ENCODE measurements at regions not wholly inside any gene's neighbourhood (a gene's known extent, or its start where the extent isn't known, plus 50 kb on each side); places are given as distances from the start of the nearest gene placed in this dataset.

- Mint-ChIP-seq H3K9me3 (peaks cover 0 to 3% (median 0%) of the 10 kb centered on the region in 5 donors), H3K27ac (no peak overlapping the region), H3K36me3 (peaks cover 0 to 1% (median 0%) of the 10 kb centered on the region in 3 donors), H3K27me3 (no peaks in the 10 kb centered on the region), H3K4me3 (no peak overlapping the region), H3K4me1 (no peaks in the 10 kb centered on the region)
- Histone ChIP-seq H3K4me1 (ENCODE audit: insufficient read depth, low read length) (no peaks in the 10 kb centered on the region), H3K27me3 (ENCODE audit: insufficient read depth, low read length, poor library complexity, severe bottlenecking) (no peaks in the 10 kb centered on the region), H3K9me3 (ENCODE audit: low read length) (no peaks in the 10 kb centered on the region), H3K4me3 (ENCODE audit: low read length) (no peak overlapping the region), H3K27ac (ENCODE audit: low read depth, low read length) (no peak overlapping the region), H3K36me3 (ENCODE audit: insufficient read depth, low read length) (no peaks in the 10 kb centered on the region)
- no peak for DNase-seq
- ChIA-PET POLR2A (no interaction called here), CTCF (no interaction called here)
These were observed 262.8 kb downstream of the RWDD3 start for GRCh38 chr1:95496773-95497172.

GRCh38 chr1:95497566-95497965 lies 263.6 kb downstream of the RWDD3 start:
- H3K27me3 ChIP-seq (ENCODE audit: insufficient read depth, low read length, poor library complexity, severe bottlenecking): no peaks in the 10 kb centered on the region
- Mint-ChIP-seq H3K4me3 (no peak overlapping the region), H3K9me3 (peaks cover 0 to 3% (median 0%) of the 10 kb centered on the region in 5 donors), H3K27ac (no peak overlapping the region), H3K27me3 (no peaks in the 10 kb centered on the region), H3K4me1 (no peaks in the 10 kb centered on the region), H3K36me3 (peaks cover 0 to 1% (median 0%) of the 10 kb centered on the region in 3 donors)
- H3K4me1 ChIP-seq (ENCODE audit: insufficient read depth, low read length): no peaks in the 10 kb centered on the region
- POLR2A ChIA-PET: no interaction called here
- H3K4me3 ChIP-seq (ENCODE audit: low read length): no peak overlapping the region
- CTCF ChIA-PET: no interaction called here
- no peak overlapping the region for H3K27ac ChIP-seq (ENCODE audit: low read depth, low read length)
- H3K36me3 ChIP-seq (ENCODE audit: insufficient read depth, low read length): no peaks in the 10 kb centered on the region
- no peaks in the 10 kb centered on the region for H3K9me3 ChIP-seq (ENCODE audit: low read length)
- no peak for DNase-seq

GRCh38 chr1:95503278-95504030 lies 269.4 kb downstream of the RWDD3 start:
- Histone ChIP-seq H3K4me1 (ENCODE audit: insufficient read depth, low read length) (no peaks in the 10 kb centered on the region), H3K36me3 (ENCODE audit: insufficient read depth, low read length) (no peaks in the 10 kb centered on the region), H3K9me3 (ENCODE audit: low read length) (no peaks in the 10 kb centered on the region), H3K27ac (ENCODE audit: low read depth, low read length) (no peak overlapping the region), H3K4me3 (ENCODE audit: low read length) (no peak overlapping the region), H3K27me3 (ENCODE audit: insufficient read depth, low read length, poor library complexity, severe bottlenecking) (no peaks in the 10 kb centered on the region)
- no peak for DNase-seq
- ChIA-PET POLR2A (no interaction called here), CTCF (no interaction called here)
- Mint-ChIP-seq H3K4me3 (no peak overlapping the region), H3K9me3 (peaks cover 0 to 6% (median 0%) of the 10 kb centered on the region in 5 donors), H3K4me1 (no peaks in the 10 kb centered on the region), H3K36me3 (no peaks in the 10 kb centered on the region), H3K27me3 (no peaks in the 10 kb centered on the region), H3K27ac (no peak overlapping the region)

- Mint-ChIP-seq H3K9me3 (peaks cover 0 to 6% (median 0%) of the 10 kb centered on the region in 5 donors), H3K27ac (no peak overlapping the region), H3K36me3 (no peaks in the 10 kb centered on the region)
These were observed 270.3 kb downstream of the RWDD3 start for GRCh38 chr1:95504321-95504720.

DNA sequence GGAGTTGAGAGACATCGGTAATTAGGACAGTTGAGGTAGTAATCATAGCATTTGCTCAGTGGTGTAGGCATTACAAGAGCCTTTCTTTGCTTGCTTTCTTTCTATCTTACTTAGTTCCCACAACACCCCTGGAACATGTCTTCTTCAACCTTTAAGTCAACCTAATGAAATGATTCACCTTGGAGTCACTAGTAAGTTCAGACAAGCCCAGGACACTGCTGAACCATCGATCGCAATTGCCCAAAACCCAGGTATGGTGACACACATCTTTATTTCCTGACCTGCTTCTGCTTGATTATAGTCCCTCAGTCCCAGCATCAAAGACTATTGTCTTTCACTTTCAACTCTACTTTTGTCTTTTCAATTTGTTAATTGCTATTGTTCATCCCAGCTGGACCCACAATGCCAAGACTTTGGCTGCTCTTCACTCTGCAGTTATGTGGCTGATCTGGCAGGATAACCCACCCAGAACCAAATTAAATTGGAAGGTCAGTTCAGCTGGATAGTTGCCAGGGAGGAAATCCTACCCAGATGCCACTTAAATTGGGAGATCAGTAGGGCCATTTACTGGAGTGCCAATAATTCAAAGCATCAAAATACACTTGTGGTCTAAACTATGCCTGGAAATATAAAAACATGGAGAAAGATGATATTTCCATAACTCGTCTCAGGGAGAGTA lies 272.9 kb downstream of the RWDD3 start:
- ChIA-PET CTCF (no interaction called here), POLR2A (no interaction called here)
- no peak overlapping the region for H3K4me3 ChIP-seq (ENCODE audit: low read length)
- no peaks in the 10 kb centered on the region for H3K36me3 Mint-ChIP-seq
- no peak for DNase-seq
- H3K27me3 ChIP-seq (ENCODE audit: insufficient read depth, low read length, poor library complexity, severe bottlenecking): no peaks in the 10 kb centered on the region
- H3K9me3 ChIP-seq (ENCODE audit: low read length): no peaks in the 10 kb centered on the region
- H3K9me3 Mint-ChIP-seq: peaks cover 0 to 12% (median 0%) of the 10 kb centered on the region in 5 donors
- no peaks in the 10 kb centered on the region for H3K36me3 ChIP-seq (ENCODE audit: insufficient read depth, low read length)
- no peaks in the 10 kb centered on the region for H3K4me1 ChIP-seq (ENCODE audit: insufficient read depth, low read length)
- H3K27ac Mint-ChIP-seq: no peak overlapping the region
- no peak overlapping the region for H3K4me3 Mint-ChIP-seq
- H3K27me3 Mint-ChIP-seq: peaks cover 0 to 2% of the 10 kb centered on the region in 2 donors
- H3K4me1 Mint-ChIP-seq: no peaks in the 10 kb centered on the region
- H3K27ac ChIP-seq (ENCODE audit: low read depth, low read length): no peak overlapping the region

More at GRCh38 chr1:95504321-95504720, 270.3 kb downstream of the RWDD3 start:
- H3K27me3 Mint-ChIP-seq: no peaks in the 10 kb centered on the region
- CTCF ChIA-PET: no interaction called here
- POLR2A ChIA-PET: no interaction called here
- H3K4me1 ChIP-seq (ENCODE audit: insufficient read depth, low read length): no peaks in the 10 kb centered on the region
- H3K4me3 Mint-ChIP-seq: no peak overlapping the region
- H3K4me3 ChIP-seq (ENCODE audit: low read length): no peak overlapping the region
- H3K36me3 ChIP-seq (ENCODE audit: insufficient read depth, low read length): no peaks in the 10 kb centered on the region
- H3K4me1 Mint-ChIP-seq: no peaks in the 10 kb centered on the region
- H3K27me3 ChIP-seq (ENCODE audit: insufficient read depth, low read length, poor library complexity, severe bottlenecking): no peaks in the 10 kb centered on the region
- no peak for DNase-seq
- H3K9me3 ChIP-seq (ENCODE audit: low read length): no peaks in the 10 kb centered on the region
- H3K27ac ChIP-seq (ENCODE audit: low read depth, low read length): no peak overlapping the region

DNA sequence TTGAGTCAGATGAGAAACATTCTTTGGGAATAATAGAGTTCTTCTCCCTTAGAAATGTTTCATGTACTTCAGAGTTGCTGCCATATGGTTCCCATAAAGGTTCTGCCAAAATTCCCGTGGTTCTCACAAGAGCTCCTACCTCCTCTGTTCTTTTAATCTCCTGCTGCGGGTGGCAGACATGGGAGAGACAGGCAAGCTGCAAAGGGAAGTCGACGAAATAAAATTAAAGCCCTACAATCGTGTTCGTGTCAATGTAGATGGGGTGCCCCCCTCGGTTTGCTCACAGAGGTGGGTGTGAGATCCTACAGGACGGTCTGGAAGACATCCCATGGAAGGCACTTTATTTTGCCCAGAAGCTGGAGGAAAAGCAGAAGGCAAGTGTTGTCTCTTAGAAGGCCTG lies 276.0 kb downstream of the RWDD3 start:
- CTCF ChIA-PET: no interaction called here
- no peak for DNase-seq
- H3K27ac ChIP-seq (ENCODE audit: low read depth, low read length): no peak overlapping the region
- H3K4me3 ChIP-seq (ENCODE audit: low read length): no peak overlapping the region
- Mint-ChIP-seq H3K27ac (no peak overlapping the region), H3K4me1 (no peaks in the 10 kb centered on the region), H3K27me3 (peaks cover 0 to 2% of the 10 kb centered on the region in 2 donors), H3K36me3 (no peaks in the 10 kb centered on the region), H3K9me3 (peaks cover 0 to 12% (median 0%) of the 10 kb centered on the region in 5 donors), H3K4me3 (no peak overlapping the region)
- H3K4me1 ChIP-seq (ENCODE audit: insufficient read depth, low read length): no peaks in the 10 kb centered on the region
- no peaks in the 10 kb centered on the region for H3K27me3 ChIP-seq (ENCODE audit: insufficient read depth, low read length, poor library complexity, severe bottlenecking)
- no peaks in the 10 kb centered on the region for H3K36me3 ChIP-seq (ENCODE audit: insufficient read depth, low read length)
- no peaks in the 10 kb centered on the region for H3K9me3 ChIP-seq (ENCODE audit: low read length)
- POLR2A ChIA-PET: no interaction called here

- no peak for DNase-seq
- Histone ChIP-seq H3K4me1 (ENCODE audit: insufficient read depth, low read length) (no peaks in the 10 kb centered on the region), H3K9me3 (ENCODE audit: low read length) (no peaks in the 10 kb centered on the region), H3K4me3 (ENCODE audit: low read length) (no peak overlapping the region), H3K27ac (ENCODE audit: low read depth, low read length) (no peak overlapping the region), H3K27me3 (ENCODE audit: insufficient read depth, low read length, poor library complexity, severe bottlenecking) (no peaks in the 10 kb centered on the region), H3K36me3 (ENCODE audit: insufficient read depth, low read length) (no peaks in the 10 kb centered on the region)
- Mint-ChIP-seq H3K27me3 (peaks cover 0 to 2% of the 10 kb centered on the region in 2 donors), H3K4me3 (no peak overlapping the region), H3K36me3 (no peaks in the 10 kb centered on the region), H3K27ac (no peak overlapping the region), H3K4me1 (no peaks in the 10 kb centered on the region), H3K9me3 (peaks cover 0 to 8% (median 6%) of the 10 kb centered on the region in 5 donors)
- POLR2A ChIA-PET: no interaction called here
- CTCF ChIA-PET: no interaction called here
These were observed 278.9 kb downstream of the RWDD3 start for GRCh38 chr1:95512925-95513324.

- Histone ChIP-seq H3K36me3 (ENCODE audit: insufficient read depth, low read length) (no peaks in the 10 kb centered on the region), H3K27me3 (ENCODE audit: insufficient read depth, low read length, poor library complexity, severe bottlenecking) (no peaks in the 10 kb centered on the region), H3K4me1 (ENCODE audit: insufficient read depth, low read length) (no peaks in the 10 kb centered on the region), H3K9me3 (ENCODE audit: low read length) (no peaks in the 10 kb centered on the region), H3K27ac (ENCODE audit: low read depth, low read length) (no peak overlapping the region), H3K4me3 (ENCODE audit: low read length) (no peak overlapping the region)
- ChIA-PET CTCF (no interaction called here), POLR2A (no interaction called here)
- DNase-seq: no peak
- Mint-ChIP-seq H3K36me3 (no peaks in the 10 kb centered on the region), H3K4me1 (no peaks in the 10 kb centered on the region), H3K27me3 (no peaks in the 10 kb centered on the region), H3K27ac (no peak overlapping the region), H3K4me3 (no peak overlapping the region), H3K9me3 (peaks cover 4 to 15% (median 6%) of the 10 kb centered on the region in 5 donors)
These were observed 283.5 kb downstream of the RWDD3 start for GRCh38 chr1:95517506-95517905.

Measured in CD8-positive, alpha-beta memory T cell (primary cell).